ENCODE measurements at regions not wholly inside any gene's neighbourhood (a gene's known extent, or its start where the extent isn't known, plus 50 kb on each side); places are given as distances from the start of the nearest gene placed in this dataset.
"Not testable (repeated sequence)": the region's sequence is repeated elsewhere in the genome, so short reads cannot be mapped to it uniquely, and the experiment has no call there.

DNA sequence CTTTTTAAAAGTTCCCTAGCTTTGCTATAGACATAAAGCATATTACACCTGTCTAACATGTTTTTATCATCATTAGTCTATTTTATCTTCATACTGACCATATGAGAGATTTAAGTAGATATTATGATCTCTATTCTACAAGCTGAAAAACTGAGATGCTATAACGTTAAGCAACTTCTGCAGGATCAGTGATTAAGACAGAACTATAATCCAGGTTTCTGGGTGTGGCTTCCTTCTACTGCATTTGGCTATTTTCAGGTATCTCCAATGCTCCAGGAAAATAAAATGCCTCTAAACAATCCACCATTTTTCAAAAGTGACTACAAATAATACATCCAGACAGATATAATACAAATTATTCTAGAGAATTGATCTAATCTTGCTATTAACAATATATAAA is 53.4 kb downstream of the RGS2 start:
- DNase-seq: no peak

DNA sequence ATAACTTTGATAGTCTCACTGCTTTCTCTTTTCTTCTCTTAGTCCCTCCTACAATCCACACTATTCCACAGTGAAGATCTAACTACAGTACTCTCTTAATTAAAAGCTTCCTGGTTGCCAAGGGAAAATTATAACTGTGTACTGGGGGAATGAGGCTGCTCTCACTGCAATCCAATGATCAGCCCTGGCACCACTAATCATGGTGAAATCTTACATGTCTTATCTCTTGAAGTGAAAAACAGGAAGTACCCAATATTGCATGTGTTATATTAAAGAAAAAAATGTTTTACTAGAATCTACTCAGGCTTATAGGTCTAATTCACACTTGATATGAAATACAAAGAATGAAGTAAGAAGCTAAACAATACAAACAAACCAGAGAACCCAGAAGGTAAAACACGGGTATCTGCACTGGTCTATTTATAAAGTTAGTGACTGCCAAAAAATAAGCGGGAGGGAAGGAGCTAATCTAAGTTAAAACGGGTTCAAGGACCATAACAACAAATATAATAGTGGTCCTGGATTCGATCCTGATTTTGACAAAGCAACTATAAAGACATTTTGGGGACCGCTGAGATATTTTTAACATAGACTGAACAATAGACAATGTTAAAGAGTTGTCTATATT is 57.5 kb downstream of the RGS2 start:
- no peak for DNase-seq

DNA sequence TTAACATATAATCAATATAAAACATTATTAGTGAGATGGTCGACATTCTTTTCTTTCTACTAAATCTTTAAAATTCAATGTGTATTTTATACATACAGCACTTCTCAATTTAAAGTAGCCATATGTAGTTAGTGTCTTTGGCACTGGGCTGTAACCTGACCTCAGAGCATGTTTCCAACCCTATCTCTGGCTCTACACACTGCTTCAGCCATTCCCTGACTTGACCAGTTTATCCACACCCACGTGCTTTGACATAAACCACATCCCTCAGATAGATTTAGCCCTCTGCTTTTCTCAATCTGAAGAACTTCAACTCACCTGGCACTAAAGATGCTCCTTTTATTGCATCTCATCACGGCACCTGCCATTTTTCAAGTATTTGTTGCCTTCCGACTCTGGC is 58.3 kb downstream of the RGS2 start:
- DNase-seq: no peak

DNA sequence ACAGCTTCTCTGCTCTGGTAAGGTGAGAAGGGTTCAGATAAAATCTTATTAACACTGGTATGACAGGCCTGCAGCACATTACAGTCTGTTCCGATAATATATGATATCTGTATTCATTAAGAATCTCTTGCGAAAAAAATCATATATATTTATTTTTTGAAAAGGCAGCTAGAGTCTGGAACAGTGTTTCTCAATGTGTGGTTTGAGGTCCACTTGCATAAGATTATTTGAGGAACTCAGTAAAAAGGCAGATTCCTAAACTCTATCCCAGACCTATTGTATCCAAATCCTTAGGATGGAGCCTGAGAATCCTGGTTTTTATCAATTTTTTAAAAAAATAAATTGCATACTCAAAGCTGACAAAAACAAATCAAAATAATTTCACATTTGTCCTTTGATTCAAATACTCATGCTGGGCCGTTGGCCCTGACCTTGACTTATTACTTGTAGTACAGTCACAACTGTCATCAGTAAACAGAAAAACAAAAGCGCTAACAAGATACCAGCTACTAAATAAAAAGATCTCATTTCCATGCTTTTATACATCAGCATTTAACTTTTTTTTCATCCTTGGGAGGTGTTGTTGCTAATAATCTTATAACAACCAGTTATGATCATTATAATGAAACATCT is 60.6 kb downstream of the RGS2 start:
- no peak for DNase-seq

DNA sequence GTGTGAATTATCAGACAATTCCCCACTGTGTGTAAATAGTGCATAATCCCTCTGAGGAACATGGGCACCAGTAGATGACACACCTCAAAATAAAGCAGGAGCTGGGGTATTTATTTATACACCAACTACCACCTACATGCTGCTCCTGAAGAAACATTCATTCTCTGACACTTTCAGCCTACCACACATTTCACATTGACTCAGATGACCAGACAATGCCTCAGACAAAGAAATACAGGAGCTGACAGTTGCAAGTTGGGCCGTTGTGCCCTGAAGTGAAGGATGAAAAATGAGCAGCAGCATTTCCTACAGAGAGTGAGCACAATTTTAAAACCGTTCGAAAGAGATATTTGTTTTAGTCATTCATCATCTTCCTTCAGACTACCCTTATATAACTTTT is 63.2 kb downstream of the RGS2 start:
- no peak for DNase-seq

DNA sequence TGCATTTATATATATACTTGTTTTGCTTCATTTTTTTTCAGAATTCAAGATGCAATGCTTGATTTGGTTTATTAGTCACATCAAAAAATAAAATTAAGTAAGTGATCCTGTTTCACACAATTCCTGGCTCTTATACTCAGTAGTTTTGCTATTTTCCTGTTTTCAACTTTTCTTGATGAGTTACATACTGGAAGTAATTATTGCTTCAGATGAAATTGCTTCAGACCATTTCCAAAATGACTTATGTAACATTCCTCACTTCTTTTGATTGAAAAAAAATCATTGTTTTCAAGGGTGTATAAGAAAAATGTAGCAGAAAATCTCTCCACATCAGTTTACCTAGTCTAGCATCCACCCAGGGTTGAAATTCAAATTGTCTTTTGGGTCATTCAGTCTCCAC is 65.0 kb downstream of the RGS2 start:
- no peak for DNase-seq

DNA sequence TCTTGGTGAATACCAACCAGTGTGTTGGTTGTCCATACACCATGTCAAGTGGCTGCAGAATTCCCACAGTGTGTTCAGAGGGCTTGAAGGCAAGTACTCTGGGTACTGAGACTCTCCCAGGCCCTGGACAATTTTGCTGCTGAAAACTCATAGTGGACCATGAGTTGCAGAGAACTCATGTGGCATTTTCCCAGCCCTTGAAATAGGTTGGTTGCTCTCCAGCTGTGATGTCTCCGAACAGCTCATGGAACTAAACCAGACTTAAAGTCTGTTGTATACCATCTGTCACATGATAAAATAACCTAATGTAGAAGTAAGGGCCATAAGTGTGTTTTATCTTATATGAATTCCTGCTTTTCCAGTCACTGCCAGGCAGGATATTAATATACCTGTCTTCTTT is 67.8 kb downstream of the RGS2 start:
- DNase-seq: no peak

DNA sequence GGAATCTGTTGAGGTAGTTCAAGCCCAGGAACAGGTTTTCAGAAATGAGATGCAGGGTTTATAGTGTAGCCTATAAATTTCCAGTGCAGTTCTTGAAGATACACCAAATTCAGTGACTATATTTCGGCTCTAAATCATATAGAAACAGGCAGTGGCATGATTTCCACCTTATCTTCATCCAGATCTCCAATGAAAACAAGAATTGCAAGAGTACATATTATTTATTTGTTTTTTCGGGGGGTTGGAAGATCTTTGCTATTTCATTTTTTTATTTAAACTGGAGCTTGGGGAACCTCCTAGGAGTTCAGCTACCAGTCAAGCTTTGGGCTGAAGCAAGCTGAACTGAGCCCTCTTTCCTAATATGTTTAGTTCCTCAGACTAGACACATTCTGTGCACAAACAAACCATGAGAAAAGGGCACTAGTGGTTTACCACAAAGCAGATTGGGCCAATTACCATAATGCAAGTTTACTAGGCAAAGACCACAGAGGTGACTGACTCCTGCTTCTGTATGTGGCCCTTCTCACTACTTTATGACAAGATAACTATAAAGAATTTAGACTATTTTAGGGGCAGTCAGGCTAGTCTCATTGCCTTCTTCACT is 68.5 kb downstream of the RGS2 start:
- DNase-seq: no peak

DNA sequence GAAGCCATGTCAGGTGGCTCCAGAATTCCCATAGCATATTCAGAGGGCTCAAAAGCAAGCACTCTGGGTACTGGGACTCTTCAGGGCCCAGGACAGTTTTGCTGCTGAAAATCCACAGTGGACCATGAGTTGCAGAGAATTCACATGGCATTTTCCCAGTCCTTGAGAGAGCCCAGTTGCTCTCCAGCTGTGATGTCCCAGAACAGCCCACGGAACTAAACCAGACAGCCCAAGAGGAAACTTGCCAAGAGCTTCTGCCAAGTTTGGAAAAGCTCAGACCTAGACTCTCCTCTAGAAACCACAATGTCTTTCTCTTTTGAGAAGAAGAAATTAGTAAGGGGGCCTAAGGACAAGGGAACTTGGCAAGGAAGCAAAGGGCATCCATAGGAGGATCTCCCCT is 69.4 kb downstream of the RGS2 start:
- DNase-seq: no peak

DNA sequence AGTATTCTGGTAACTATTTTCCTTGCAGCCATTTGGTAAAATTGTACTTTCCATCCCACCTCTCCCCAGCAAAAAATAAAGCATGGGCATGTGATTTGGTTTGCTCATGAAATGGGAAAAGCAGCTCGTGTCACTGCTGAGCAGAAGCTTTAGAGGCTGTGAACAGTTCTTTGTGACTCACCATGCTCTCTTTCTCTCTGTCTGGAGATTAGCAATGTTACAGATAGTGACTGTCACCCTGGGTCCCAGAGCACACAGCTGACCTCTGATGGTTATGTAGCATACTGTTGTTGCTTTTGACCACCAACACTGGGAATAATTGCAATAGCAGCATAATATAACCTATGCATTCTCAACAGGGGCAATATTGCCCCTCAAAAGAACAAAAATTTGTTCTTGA is 70.6 kb downstream of the RGS2 start:
- no peak for DNase-seq

DNA sequence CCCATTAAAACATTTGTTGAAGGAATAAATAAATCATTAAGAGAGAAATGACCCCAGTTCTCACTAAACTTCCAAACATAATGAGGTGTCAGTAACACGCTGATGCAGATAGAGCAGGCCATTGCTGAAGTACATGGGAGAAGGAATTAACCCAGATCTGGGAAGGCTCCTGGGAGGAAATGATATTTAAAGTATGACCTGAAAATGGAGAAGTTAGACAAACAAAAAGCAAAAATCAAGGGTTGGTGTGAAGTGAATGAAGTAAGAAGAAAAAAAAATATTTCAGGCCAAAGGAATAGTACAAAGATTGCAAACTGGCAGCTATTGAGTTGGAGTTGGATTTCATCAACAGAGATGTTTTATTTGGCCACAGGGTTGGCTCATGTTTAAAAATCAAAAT is 71.4 kb downstream of the RGS2 start:
- DNase-seq: no peak

DNA sequence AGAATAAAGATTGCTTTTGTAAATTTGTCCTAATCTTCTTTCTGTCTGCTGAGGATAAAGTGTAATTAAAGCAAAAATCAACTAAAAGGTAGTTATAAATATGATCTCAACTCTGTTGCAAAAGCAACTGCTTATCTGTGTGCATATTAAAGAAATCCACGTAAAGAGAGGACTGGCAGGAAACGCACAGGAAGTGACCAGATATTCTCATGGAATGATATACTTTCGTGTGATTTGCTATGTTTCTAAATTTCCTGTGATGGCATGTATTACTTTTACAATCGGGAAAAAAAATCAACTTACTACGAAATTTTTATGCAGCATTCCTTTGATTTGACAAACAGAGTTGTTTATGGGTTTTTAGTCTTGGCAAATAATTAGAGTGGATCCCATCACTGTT is 75.4 kb downstream of the RGS2 start:
- no peak for DNase-seq

DNA sequence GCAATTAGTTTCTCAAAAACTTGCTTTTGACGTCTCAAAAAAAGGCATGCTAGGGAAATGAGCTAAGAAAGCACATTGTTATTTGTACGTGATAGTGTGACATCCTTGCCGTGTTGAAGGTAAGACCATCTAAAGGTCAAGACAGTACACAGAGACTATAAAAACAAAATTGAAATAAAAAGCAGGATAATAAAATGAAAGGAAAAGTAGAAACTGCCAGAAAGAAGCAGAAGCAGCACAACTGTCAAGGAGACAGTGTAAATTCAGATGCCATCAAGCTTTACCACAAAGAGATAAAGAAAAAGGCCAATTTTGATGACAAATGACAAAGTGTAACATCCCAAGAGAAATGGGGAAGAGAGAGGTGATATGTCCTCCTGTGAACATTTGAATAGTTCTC is 76.5 kb downstream of the RGS2 start:
- not testable (repeated sequence) for DNase-seq

DNA sequence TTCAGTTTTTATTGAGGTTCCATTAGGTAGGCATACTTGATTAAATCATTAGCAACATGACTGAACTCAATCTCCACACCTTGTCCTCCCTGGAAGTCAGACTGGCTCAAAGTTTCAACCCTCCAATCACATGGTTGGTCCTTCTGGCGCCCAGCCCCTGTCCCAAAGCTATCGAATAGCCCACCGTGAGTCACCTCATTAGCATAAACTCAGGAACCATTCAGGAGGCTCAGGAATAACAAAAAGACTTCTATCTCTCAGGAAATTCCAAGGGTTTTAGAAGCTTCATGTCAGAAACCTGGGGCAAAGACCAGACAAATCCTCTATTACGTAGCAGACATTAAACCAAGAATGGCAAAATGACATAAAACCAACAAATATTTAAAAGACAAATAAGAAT is 78.6 kb downstream of the RGS2 start:
- no peak for DNase-seq

DNA sequence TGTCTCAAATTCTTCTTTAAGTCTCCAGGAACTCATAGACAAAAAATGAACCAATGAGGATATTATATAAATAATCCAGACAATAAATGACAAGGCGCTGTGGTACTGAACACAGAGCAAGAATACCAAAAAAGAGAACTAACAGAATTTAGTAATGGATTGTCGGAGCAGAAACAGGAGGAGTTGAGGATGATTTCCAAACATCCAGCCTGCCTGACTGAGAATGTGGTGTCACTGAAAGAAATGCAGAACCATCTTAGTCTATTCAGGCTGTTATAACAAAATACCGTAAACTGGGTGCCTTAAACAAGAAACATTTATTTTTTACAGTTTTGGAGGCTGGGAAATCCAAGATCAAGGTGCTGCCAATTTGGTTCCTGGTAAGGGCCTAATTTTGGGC is 79.7 kb downstream of the RGS2 start:
- no peak for DNase-seq

DNA sequence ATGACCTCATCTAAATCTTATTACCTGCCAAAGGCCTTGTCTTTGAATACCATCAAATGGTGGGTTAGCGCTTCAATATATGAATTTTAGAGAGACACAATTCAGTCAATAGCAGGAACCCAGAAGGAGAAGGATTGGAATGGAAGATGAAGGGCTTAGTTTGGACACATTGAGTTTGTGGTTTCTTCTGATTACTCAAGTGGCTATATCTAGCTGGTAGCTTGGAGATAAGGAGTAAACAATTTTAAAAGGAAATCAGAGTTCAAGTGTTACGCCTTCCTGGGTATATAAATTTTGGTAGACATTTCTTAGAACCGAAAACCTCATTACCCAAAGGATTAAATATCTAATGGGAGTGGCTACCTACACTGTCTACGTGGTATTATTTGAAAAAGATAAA is 80.2 kb downstream of the RGS2 start:
- no peak for DNase-seq

DNA sequence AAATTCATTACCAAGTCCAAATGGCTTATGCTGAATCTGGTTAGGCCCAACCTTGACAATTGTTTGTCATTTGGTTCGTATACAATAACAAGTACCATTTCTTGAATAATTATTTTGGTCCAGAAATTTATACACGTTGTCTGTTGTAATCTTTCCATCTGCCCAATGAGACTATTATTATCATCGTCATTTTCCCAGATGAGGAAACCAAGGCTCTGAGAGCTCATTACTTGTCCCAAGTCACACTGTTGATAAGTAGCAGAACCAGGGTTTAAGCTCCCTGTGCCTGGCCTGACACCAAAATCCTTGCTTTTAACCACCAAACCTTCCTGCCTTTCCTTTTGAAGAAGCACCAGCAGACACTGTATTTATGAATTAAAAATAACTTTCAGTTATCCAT is 81.3 kb downstream of the RGS2 start:
- DNase-seq: no peak

DNA sequence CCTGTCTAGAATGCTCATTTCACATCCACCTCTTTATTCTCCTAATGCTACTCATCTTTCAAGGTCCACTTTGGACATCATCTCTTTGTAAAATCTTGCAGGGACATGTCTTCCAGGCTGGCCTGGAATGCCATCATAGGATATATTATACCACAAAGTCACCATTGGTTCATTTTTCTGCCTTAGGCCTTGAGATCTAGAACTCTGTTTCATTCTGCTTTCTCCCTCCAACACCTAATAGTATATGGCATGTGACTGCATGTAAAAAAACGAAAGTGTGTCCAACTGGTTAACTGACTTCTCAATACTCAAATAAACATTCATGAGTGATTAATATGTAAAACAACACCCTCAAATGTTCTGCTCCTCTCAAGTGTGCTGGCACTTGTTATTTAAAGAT is 84.1 kb downstream of the RGS2 start:
- DNase-seq: no peak

DNA sequence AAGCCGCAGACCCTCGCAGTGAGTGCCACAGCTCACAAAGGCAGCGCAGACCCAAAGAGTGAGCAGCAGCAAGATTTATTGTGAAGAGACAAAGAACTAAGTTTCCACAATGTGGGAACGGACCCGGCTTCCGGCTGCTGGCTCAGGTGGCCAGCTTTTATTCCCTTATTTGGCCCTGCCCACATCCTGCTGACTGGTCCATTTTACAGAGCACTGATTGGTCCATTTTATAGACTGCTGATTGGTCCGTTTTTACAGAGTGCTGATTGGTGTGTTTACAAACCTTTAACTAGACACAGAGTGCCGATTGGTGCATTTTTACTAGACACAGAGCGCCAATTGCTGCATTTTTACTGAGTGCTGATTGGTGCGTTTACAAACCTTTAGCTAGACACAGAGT is 86.6 kb downstream of the RGS2 start:
- DNase-seq: not testable (repeated sequence)

DNA sequence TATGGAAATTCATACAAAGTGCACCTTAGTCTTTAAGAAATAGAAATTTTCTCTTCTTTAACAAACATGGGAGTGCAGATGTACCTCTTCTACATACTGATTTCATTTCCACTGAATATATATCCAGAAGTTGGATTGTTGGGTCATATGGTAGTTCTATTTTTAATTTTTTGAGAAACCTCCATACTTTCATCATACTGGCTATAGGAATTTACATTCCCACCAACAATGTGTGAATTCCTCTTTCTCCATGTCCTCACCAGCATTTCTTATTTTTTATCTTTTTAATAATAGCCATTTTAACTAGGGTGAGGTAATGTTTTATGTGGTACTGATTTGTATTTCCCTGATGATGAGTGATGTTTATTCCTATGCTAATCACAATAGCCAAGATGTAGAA is 87.5 kb downstream of the RGS2 start:
- DNase-seq: no peak

DNA sequence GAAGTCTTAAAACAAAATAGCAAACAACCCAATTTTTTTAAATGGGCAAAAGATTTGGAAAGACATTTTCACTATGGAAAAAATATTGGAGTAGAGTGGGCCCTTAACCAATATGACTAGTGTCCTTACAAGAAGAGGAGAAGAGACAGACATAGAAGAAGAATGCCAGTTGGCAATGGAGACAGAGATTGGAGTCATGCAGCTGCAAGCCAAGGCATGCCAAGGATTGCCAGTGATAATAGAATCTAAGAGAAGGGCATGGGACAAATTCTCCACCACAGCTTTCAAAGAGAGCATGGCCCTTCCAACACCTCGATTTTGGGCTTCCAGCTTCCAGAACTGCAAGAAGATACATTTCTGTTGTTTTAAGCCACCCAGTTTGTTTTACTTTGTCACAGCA is 92.7 kb downstream of the RGS2 start:
- DNase-seq: no peak

DNA sequence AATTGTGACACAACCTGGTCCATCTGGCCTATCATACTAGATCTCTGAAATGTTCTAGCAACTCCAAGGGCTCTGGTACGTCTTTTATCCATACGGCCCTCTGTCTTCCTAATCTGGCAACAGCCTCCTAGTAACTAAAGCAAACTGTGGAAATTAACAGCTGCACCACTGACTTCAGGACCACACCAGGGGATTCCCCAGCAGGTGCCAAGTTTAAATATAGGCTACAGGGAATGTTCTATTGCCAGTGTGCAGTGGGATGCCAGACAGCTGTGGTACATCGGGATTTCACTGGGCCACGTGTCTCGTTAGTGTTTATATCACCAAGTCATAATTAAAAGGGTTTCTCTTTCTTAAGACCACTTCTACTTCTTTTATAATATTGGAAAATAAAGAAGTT is 94.3 kb downstream of the RGS2 start:
- no peak for DNase-seq

DNA sequence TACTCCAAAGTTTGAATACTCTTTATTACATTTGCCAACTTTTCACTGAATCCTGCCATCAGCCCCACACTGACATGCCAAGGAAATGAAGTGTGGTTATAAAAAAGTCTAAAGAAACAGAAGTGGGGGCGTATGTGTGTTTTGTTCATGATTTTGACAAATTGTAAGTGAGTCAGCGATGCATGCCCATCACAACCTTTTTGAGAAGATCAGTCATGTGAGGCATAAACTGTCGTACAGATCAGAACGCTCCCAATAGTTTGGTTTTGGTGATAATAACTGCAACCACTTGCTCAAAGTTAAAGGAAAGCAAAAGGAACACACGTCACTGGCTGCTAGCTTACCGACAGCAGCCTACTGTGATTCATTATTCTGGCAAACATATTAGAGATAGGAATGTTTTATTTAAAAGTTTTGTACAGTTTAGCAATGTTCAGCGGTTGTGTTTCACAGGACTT is 95.6 kb downstream of the RGS2 start:
- no peak for DNase-seq

DNA sequence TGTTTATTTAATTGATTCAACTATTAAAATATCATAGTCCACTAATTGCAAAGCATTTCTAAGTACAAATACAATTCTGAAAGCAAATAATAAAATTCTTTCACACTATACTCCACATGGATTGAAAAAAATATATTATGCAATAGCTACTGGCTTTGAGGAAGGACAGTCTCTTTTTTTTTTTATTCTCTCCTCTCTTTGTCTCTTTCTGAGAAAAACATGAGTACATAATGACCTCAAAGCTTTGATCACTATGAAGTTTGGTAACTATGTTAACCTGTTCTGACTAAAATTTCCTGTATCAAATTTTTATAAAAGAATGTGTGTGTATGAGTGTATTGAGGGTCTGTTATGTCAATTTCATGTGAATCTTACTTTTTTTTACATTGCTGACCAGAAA is 96.2 kb downstream of the RGS2 start:
- no peak for DNase-seq

Data from left kidney (tissue), 1 donor.